ENCODE measurements at regions not wholly inside any gene's neighbourhood (a gene's known extent, or its start where the extent isn't known, plus 50 kb on each side); places are given as distances from the start of the nearest gene placed in this dataset.

- no peak for TF ChIP-seq POLR2AphosphoS5 (IDR thresholded peaks at IDR 0.05; ENCODE audit: low read depth)
- TF ChIP-seq CTCF (IDR thresholded peaks at IDR 0.05; ENCODE audit: insufficient read depth, low read length): no peak
- TF ChIP-seq SPI1 (IDR thresholded peaks at IDR 0.05; ENCODE audit: borderline replicate concordance, low read depth): no peak
- no peak for TF ChIP-seq GABPA (IDR thresholded peaks at IDR 0.05; ENCODE audit: low read depth)
- TF ChIP-seq REST (IDR thresholded peaks at IDR 0.05; ENCODE audit: insufficient replicate concordance, low read depth): no peak
- DNase-seq (ENCODE audit: low read depth in 1 of 2, low spot score in 1 of 2): no peak
- no peak overlapping the region for H3K27ac ChIP-seq (replicated peaks)
- no peak overlapping the region for H3K4me3 ChIP-seq (replicated peaks; ENCODE audit: insufficient read depth, low read length)
- H3K27me3 ChIP-seq (ENCODE audit: insufficient read depth, poor library complexity, severe bottlenecking): no peaks in the 10 kb centered on the region
Observed at GRCh38 chr1:80181418-80181817, 1174.9 kb upstream of the ADGRL4 start.

- no peaks in the 10 kb centered on the region for H3K27me3 ChIP-seq (ENCODE audit: insufficient read depth, poor library complexity, severe bottlenecking)
- no peak overlapping the region for H3K4me3 ChIP-seq (replicated peaks; ENCODE audit: insufficient read depth, low read length)
- DNase-seq (ENCODE audit: low read depth in 1 of 2, low spot score in 1 of 2): no peak
- no peak overlapping the region for H3K27ac ChIP-seq (replicated peaks)
- TF ChIP-seq SPI1 (IDR thresholded peaks at IDR 0.05; ENCODE audit: borderline replicate concordance, low read depth) (no peak), CTCF (IDR thresholded peaks at IDR 0.05; ENCODE audit: insufficient read depth, low read length) (no peak), REST (IDR thresholded peaks at IDR 0.05; ENCODE audit: insufficient replicate concordance, low read depth) (no peak), GABPA (IDR thresholded peaks at IDR 0.05; ENCODE audit: low read depth) (no peak), POLR2AphosphoS5 (IDR thresholded peaks at IDR 0.05; ENCODE audit: low read depth) (no peak)
Observed at GRCh38 chr1:80171631-80172030, 1165.1 kb upstream of the ADGRL4 start.

GRCh38 chr1:80170811-80171485 lies 1164.4 kb upstream of the ADGRL4 start:
- no peak overlapping the region for H3K27ac ChIP-seq (replicated peaks)
- no peak for TF ChIP-seq CTCF (IDR thresholded peaks at IDR 0.05; ENCODE audit: insufficient read depth, low read length)
- no peak for TF ChIP-seq SPI1 (IDR thresholded peaks at IDR 0.05; ENCODE audit: borderline replicate concordance, low read depth)
- no peak for TF ChIP-seq GABPA (IDR thresholded peaks at IDR 0.05; ENCODE audit: low read depth)
- TF ChIP-seq POLR2AphosphoS5 (IDR thresholded peaks at IDR 0.05; ENCODE audit: low read depth): no peak
- TF ChIP-seq REST (IDR thresholded peaks at IDR 0.05; ENCODE audit: insufficient replicate concordance, low read depth): no peak
- H3K4me3 ChIP-seq (replicated peaks; ENCODE audit: insufficient read depth, low read length): no peak overlapping the region
- DNase-seq (ENCODE audit: low read depth in 1 of 2, low spot score in 1 of 2): no peak
- H3K27me3 ChIP-seq (ENCODE audit: insufficient read depth, poor library complexity, severe bottlenecking): no peaks in the 10 kb centered on the region
